ENCODE measurements at regions not wholly inside any gene's neighbourhood (a gene's known extent, or its start where the extent isn't known, plus 50 kb on each side); places are given as distances from the start of the nearest gene placed in this dataset.

DNA sequence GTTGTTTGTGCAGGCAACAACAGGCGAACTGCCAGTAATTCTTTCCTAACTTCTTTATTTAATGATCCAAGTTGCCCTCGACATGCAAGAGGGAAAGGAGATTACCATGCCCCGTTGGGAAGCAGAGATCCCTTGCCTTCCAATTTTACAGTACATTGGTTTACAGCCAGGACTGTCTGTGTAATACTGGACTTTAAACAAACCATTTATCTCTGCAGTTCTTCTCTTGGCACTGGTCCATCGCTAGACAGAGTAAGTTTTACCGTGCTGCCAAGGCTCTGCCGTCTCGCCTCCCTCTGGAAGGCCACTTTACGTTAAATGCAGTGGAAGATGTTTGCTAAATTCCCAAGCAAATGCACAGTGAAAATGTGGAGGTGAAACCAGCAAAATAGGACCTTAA lies 660.3 kb upstream of the PRKX start:
- no peak for TF ChIP-seq CTCF (conservative IDR thresholded peaks at IDR 0.05; ENCODE audit: low read depth, low read length)
- H3K4me3 ChIP-seq (ENCODE audit: low read depth, low read length): no peak overlapping the region
- no peak for DNase-seq (ENCODE audit: low read depth)

GRCh38 chrX:4358577-4358976 lies 645.1 kb upstream of the PRKX start:
- no peak overlapping the region for H3K4me3 ChIP-seq (ENCODE audit: low read depth, low read length)
- no peak for TF ChIP-seq CTCF (conservative IDR thresholded peaks at IDR 0.05; ENCODE audit: low read depth, low read length)
- DNase-seq (ENCODE audit: low read depth): no peak

- DNase-seq (ENCODE audit: low read depth): no peak
- TF ChIP-seq CTCF (conservative IDR thresholded peaks at IDR 0.05; ENCODE audit: low read depth, low read length): no peak
- no peak overlapping the region for H3K4me3 ChIP-seq (ENCODE audit: low read depth, low read length)
These were observed 609.5 kb upstream of the PRKX start for GRCh38 chrX:4322916-4323315.

DNA sequence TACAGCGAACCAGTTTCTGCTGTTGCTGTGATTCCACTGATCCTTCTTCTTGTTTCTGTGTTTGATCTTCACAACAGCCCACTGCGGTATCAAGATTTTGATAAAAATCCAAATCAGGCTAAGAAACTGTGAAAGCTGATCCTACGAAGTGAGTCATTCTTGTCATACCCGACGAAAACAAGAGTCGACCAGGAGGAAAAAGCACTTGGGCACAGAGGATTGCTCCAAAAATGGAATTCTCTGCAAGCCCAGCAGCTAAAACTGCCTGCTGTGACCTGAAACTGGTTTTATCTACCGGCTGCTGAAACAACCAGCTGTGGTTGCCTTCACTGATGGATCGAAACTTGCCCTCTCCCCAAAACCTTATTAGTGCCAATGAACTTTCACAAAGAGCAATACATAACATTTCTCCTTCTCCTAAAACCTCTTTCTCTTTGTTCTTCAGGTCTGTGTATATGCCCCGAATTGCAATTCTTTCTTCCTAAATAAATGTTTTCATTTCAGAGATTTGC lies 607.0 kb upstream of the PRKX start:
- no peak for DNase-seq (ENCODE audit: low read depth)
- no peak overlapping the region for H3K4me3 ChIP-seq (ENCODE audit: low read depth, low read length)
- TF ChIP-seq CTCF (conservative IDR thresholded peaks at IDR 0.05; ENCODE audit: low read depth, low read length): no peak

- DNase-seq (ENCODE audit: low read depth): no peak
- no peak overlapping the region for H3K4me3 ChIP-seq (ENCODE audit: low read depth, low read length)
- TF ChIP-seq CTCF (conservative IDR thresholded peaks at IDR 0.05; ENCODE audit: low read depth, low read length): no peak
These were observed 602.4 kb upstream of the PRKX start for GRCh38 chrX:4315891-4316290.

- no peak for TF ChIP-seq CTCF (conservative IDR thresholded peaks at IDR 0.05; ENCODE audit: low read depth, low read length)
- DNase-seq (ENCODE audit: low read depth): no peak
- H3K4me3 ChIP-seq (ENCODE audit: low read depth, low read length): no peak overlapping the region
These were observed 601.1 kb upstream of the PRKX start for GRCh38 chrX:4314586-4314985.

GRCh38 chrX:4277122-4277521 lies 563.7 kb upstream of the PRKX start:
- H3K4me3 ChIP-seq (ENCODE audit: low read depth, low read length): no peak overlapping the region
- peak; percentile 15 for TF ChIP-seq CTCF (conservative IDR thresholded peaks at IDR 0.05; ENCODE audit: low read depth, low read length)
- no peak for DNase-seq (ENCODE audit: low read depth)
